NCI-H2171 (cell line): ENCODE measurements at regions not wholly inside any gene's neighbourhood (a gene's known extent, or its start where the extent isn't known, plus 50 kb on each side); places are given as distances from the start of the nearest gene placed in this dataset.
"Not testable (repeated sequence)": the region's sequence is repeated elsewhere in the genome, so short reads cannot be mapped to it uniquely, and the experiment has no call there.

Experiments used
- DNase-seq: peaks from one replicate; lab custom pipeline; 2025; lab: John Stamatoyannopoulos, UW

DNA sequence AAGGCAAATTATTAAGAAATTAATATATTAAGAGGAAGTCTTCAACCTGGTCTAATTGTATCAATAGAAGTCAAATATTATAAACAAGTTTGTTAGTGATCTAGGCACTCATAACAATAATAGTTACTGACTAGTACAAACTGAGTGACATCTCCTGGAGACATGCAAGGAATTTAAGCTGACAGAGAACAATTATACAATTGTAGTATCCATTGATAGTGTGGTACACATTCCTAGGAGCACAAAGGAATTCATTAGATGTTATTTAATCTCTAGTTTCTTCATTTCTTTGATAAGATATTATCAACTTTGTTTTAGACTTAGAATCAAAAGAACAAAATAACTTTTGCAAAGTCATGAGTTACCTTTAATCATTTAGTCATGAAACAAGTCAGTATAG is 1048.6 kb downstream of the PCDH7 start:
- no peak for DNase-seq

DNA sequence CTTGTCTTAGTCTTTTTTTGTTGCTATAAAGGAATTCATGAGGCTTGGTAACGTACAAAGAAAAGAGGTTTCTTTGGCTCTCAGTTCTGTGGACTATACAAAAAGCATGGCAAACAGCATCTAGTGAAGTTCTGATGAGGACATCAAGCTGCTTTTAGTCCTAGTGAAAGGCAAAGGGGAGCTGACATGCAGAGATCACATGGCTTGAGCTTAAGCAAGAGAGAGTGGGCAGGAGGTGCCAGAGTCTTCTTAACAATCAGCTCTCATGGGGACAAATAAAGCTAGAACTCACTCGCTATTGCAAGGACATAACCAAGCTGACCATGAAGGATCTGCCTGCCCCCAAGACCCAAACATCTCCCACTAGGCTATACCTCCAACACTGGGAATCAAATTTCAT is 1063.1 kb downstream of the PCDH7 start:
- no peak for DNase-seq

- no peak for DNase-seq
Observed at GRCh38 chr4:31784558-31784957, 1064.4 kb downstream of the PCDH7 start.

GRCh38 chr4:31787701-31788100 is 1067.5 kb downstream of the PCDH7 start:
- no peak for DNase-seq

GRCh38 chr4:31788676-31789075 is 1068.5 kb downstream of the PCDH7 start:
- no peak for DNase-seq

DNA sequence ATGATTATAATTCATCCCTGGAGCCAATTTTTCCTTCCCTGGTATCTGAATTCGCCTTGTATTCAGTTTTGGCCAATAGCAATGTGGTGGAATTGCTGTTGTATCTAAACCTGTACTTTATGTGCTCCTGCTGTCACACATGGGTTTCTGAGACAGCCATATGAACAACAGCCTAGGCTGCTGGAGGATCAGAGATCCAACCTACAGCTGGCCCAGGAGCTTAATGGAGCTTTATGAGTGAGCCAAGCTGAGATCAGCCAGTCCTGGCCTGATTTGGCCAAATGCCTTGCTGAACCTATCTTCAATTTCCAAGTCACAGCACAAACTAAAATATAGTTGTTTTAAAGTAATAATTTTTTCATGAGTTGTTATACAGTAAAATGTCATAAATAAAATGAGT is 1071.5 kb downstream of the PCDH7 start:
- DNase-seq: no peak

DNA sequence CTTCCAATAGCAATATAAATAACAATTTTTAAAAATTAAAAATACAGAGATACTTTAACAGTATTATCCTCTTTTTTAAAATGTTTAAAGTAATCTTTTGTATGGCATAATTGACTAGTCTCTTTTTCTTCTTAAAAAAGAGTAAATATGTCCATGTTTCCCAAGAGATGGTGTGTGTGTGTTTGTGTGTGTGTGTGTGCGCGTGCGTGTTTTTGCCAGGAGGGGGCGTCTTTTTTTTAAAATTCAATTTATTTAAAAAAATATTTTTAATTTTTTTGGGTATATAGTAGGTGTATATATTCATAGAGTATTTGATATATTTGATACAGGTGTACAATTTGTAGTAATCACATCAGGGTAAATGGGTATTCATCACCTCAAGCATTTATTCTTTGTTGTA is 1073.7 kb downstream of the PCDH7 start:
- no peak for DNase-seq

DNA sequence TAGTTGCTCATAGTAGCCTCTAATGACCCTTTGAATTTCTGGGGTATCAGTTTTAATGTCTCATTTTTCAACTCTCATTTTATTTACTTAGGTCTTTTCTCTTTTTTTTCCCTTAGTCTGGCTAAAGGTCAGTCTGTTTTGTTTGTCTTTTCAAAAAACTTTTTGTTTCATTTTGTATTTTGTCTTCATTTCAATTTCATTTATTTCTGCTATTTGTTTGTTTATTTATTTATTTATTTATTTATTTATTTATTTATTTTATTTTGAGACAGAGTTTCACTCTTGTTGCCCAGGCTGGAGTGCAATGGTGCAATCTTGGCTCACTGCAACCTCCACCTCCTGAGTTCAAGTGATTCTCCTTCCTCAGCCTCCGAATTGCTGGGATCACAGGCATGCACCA is 1076.9 kb downstream of the PCDH7 start:
- not testable (repeated sequence) for DNase-seq

- no peak for DNase-seq
Observed at GRCh38 chr4:31803526-31804195, 1083.5 kb downstream of the PCDH7 start.

DNA sequence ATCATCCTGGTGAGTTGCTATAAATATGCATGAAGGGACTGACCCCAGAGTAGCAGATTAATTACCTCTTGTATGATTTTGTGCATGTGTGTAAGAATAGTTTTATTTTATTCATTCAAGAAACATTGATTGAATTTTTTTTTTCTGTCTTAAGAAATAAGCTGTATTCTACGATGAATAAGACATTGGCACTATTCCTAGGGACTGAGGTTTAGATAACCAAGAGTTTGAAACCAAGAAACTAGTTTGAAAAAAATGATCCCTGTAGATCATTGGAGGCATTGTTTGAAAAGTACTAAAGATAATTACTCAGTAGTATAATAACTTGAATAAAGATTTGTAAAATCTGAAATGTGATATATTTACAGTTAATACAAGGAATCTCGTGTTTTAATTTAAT is 1086.9 kb downstream of the PCDH7 start:
- DNase-seq: no peak

DNA sequence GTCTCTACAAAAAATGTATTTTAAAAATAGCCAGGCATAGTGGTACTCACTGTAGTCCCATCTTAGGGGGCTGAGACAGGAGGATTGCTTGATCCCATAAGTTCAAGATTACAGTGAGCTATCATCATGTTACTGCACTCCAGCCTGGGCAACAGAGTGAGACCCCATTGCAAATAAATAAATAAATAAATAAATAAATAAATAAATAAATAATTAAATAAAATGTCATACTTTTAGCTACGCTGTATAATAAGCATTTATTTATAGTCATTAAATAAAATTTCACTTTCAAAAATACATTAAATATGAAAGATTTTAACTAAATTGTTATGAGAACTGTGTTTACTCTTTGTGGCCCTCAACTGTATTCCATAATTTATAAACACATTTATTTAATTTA is 1124.2 kb downstream of the PCDH7 start:
- DNase-seq: no peak

DNA sequence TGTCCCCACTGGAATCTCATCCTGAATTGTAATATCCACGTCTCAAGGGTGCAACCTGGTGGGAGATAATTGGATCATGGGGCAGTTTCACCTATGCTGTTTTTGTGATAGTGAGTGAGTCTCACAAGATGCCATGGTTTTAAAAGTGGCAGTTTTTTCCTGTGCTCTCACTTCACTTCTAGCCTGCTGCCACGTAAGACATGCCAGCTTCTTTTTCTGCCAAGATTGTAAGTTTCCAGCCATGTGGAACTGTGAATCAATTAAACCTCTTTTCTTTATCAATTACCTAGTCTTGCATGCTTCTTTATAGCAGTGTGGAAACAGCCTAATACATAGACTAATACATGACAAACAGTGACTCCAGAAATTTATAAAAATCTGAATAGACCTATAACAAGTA is 1131.8 kb downstream of the PCDH7 start:
- DNase-seq: no peak

GRCh38 chr4:31877429-31877828 is 1157.3 kb downstream of the PCDH7 start:
- no peak for DNase-seq

- not testable (repeated sequence) for DNase-seq
Observed at GRCh38 chr4:31880837-31881236, 1160.7 kb downstream of the PCDH7 start.

GRCh38 chr4:31896349-31896748 is 1176.2 kb downstream of the PCDH7 start:
- DNase-seq: no peak

DNA sequence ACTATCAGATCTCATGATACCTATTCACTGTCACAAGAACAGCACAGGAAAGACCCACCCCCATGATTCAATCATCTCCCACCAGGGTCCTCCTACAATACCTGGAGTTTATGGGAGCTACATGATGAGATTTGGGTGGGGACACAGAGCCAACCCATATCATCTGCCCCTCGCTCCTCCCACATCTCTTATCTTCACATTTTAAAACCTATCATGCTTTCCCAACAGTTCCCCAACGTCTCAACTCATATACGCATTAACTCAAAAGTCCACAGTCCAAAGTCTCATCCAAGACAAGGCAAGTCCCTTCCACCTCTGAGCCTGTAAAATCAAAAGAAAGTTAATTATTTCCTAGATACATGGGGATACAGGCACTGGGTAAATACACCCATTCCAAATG is 1185.2 kb downstream of the PCDH7 start:
- no peak for DNase-seq

- DNase-seq: no peak
Observed at GRCh38 chr4:31908261-31908660, 1188.1 kb downstream of the PCDH7 start.

- no peak for DNase-seq
Observed at GRCh38 chr4:31917334-31917733, 1197.2 kb downstream of the PCDH7 start.

DNA sequence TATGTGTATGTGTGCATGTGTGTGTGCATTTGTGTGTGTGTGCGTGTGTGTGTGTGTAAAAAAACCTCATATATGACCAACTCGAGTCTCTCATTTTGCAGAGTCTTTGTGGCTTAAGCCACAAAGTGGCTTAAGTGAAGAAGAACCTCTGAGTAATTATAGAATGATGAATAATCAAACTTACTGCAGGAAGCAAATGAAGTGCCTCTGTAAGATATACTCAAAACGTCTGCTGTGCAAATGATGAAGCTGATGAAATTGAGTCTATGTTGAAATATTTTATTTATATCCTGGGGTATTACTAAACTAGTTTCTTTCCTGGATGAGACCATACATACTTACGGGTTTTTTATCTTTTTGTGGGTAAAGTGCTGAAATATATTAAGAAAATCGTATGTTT is 1198.7 kb downstream of the PCDH7 start:
- no peak for DNase-seq

GRCh38 chr4:31923634-31924033 is 1203.5 kb downstream of the PCDH7 start:
- no peak for DNase-seq

GRCh38 chr4:31929676-31930345 is 1209.6 kb downstream of the PCDH7 start:
- DNase-seq: no peak

- DNase-seq: no peak
Observed at GRCh38 chr4:31946456-31946855, 1226.3 kb downstream of the PCDH7 start.

DNA sequence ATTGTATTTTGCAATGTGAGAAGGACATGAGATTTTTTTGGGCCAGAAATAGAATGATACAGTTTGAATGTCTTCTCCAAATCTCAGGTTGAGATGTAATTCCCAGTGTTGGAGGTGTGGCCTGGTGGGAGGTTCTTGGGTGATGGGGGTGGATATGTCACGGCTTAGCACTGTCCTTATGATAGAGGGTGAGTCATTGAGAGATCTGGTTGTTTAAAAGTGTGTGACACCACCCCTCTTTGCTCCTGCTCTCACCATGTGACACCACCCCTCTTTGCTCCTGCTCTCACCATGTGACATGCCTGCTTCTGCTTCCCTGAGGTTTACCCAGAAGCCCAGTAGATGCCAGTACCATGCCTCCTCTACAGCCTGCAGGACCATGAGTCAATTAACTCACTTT is 1226.9 kb downstream of the PCDH7 start:
- no peak for DNase-seq

GRCh38 chr4:31949045-31949444 is 1228.9 kb downstream of the PCDH7 start:
- no peak for DNase-seq
